Bronchial epithelial cell (primary cell): ENCODE measurements at regions not wholly inside any gene's neighbourhood (a gene's known extent, or its start where the extent isn't known, plus 50 kb on each side); places are given as distances from the start of the nearest gene placed in this dataset.

Source experiments
- DNase-seq: peaks from one replicate; pipeline ENCODE4 v3.0.0-alpha.2; 2010; ENCODE audit warnings: low read depth
- FAIRE-seq: peaks from 2 replicates; lab custom pipeline; 2011; peaks lifted over from hg19 to GRCh38; lab: Jason Lieb, UNC
- H3K27me3 ChIP-seq: 2 replicates; pipeline ENCODE4 v1.5.1; 2011; ENCODE audit warnings: low read length; ENCODE audit not compliant: control insufficient read depth, insufficient read depth
- H3K36me3 ChIP-seq: 2 replicates; pipeline ENCODE4 v1.5.1; 2011; ENCODE audit warnings: low read length; ENCODE audit not compliant: control insufficient read depth, insufficient read depth
- H3K4me3 ChIP-seq: 2 replicates; pipeline ENCODE4 v1.5.1; 2011; ENCODE audit warnings: mild to moderate bottlenecking, low read depth, low read length, control low read depth
- TF ChIP-seq, protein P1 (sequence below): IDR thresholded peaks from 2 replicates; pipeline ENCODE4 v1.5.1; 2011; ENCODE audit warnings: mild to moderate bottlenecking, moderate library complexity, low read length, control low read depth, inconsistent platforms; ENCODE audit not compliant: insufficient read depth, severe bottlenecking

DNA sequence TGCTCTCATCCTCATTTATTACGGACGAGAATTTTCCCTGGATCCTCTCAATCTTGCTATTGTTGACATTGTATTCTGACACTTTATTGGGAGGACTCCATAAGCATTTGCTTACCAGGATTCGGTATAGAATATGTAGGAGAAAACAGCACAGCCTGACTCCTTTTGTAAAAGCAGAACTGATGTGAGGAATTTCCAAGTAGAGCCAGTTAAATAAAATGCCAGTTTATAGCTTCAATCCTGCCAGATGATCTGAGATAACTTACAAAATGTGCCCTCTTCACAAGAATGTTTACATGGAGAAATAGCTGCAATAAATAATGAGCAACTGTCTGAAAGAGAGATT, 332.9 kb upstream of the PRICKLE1 start:
- Histone ChIP-seq H3K27me3 (no peaks in the 10 kb centered on the region), H3K36me3 (no peaks in the 10 kb centered on the region), H3K4me3 (no peak overlapping the region)
- DNase-seq (no peak), FAIRE-seq (no peak)
- TF ChIP-seq, protein P1, sequence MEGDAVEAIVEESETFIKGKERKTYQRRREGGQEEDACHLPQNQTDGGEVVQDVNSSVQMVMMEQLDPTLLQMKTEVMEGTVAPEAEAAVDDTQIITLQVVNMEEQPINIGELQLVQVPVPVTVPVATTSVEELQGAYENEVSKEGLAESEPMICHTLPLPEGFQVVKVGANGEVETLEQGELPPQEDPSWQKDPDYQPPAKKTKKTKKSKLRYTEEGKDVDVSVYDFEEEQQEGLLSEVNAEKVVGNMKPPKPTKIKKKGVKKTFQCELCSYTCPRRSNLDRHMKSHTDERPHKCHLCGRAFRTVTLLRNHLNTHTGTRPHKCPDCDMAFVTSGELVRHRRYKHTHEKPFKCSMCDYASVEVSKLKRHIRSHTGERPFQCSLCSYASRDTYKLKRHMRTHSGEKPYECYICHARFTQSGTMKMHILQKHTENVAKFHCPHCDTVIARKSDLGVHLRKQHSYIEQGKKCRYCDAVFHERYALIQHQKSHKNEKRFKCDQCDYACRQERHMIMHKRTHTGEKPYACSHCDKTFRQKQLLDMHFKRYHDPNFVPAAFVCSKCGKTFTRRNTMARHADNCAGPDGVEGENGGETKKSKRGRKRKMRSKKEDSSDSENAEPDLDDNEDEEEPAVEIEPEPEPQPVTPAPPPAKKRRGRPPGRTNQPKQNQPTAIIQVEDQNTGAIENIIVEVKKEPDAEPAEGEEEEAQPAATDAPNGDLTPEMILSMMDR, result no peak

DNA sequence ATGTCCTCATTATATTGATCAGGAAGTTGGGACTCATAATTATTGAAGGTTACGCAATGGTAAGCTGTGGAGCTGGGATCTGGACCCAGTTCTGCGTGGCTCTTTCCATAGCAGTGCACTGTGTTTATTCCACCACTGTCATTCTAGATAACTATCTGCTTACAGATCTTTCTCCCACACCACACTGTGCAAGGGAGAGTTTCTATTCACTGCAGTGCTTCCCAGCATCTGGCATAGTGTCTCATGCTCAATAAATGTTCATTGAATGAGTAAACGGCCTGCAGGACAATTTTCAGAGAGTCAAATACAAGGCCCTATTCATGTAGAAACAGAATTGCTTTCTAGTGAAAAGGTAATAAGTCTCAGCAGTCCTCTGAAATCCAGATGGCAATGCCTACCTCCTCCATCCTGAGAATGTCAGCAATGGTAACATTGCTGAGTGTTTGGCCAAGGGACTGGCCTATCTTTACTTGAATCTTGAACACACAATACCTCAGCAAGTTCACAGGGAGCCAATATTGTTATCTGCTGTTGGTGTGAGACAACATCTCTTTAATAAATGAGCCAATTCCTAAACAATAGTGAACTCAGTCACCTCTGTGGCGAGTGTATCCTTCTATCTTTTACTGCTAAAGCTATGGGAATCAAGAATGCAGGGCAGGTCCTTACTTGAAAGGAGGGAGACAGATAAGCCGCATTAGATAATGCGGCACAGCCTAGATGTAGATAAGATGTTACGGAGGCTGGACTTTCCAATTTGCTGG, 332.4 kb upstream of the PRICKLE1 start:
- no peaks in the 10 kb centered on the region for H3K36me3 ChIP-seq
- TF ChIP-seq, protein P1, result no peak
- H3K27me3 ChIP-seq, result no peaks in the 10 kb centered on the region
- DNase-seq, result peak; percentile 58
- H3K4me3 ChIP-seq, result no peak overlapping the region
- FAIRE-seq, result no peak

DNA sequence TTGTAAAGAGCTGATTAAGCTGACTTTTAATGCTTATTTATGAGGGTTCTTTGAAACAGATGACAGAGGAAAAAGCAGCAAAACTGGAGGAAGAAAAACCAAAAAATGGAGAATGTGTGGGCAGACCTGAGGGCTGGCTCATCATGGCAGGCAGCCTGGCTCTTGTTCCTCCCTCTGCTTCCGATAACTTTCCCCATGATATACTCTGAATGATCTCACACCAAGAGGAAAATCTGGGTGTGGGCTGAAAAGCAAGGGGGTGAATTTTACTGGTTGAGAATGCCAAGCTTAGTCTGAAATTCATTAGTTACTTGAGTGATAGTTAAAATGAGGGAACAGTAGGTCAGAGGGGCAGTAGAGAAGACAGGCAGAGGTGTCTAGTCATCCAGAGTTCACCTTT, 330.1 kb upstream of the PRICKLE1 start:
- H3K4me3 ChIP-seq, result no peak overlapping the region
- H3K27me3 ChIP-seq, result no peaks in the 10 kb centered on the region
- DNase-seq (no peak), FAIRE-seq (no peak)
- TF ChIP-seq, protein P1, result no peak
- no peaks in the 10 kb centered on the region for H3K36me3 ChIP-seq

DNA sequence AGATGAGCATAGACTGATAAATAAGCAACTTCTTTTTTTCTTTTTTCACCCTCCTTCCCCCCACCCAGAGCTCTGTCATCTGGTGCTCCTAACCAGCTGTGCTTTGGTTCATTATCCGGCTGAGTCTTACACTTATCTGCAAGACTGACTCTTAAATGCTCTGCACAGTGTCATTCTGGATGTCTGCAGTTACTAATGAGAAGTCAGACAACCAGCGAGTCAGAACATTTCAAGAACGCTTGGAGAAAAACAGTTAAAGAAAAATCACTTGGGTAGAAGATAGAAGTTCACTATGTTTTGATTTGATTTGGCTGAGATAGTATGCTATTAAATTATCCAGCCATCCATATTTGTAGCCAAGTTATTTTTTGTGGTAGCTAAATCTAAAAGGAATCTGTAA, 328.9 kb upstream of the PRICKLE1 start:
- H3K36me3 ChIP-seq, result no peaks in the 10 kb centered on the region
- TF ChIP-seq, protein P1, result no peak
- H3K4me3 ChIP-seq, result no peak overlapping the region
- DNase-seq (no peak), FAIRE-seq (no peak)
- H3K27me3 ChIP-seq, result no peaks in the 10 kb centered on the region

DNA sequence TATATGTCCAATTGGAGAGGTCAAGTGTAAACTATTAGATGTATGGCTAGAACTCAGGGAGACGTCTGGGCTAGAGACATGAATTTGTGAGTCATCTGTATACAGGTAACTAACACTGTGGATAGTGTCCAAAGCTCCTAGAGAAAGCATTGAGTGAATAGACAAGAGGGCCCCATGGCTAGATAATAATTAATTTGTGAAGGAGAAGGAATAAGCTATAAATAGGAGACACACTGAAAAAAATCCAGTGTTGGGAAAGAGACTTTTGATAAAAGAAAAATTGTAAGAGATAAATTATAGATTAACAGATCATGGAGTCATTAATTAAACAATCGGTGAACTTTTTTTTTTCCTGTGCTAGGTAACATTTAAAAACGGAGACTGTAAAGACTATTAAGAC, 326.6 kb upstream of the PRICKLE1 start:
- Histone ChIP-seq H3K4me3 (no peak overlapping the region), H3K36me3 (no peaks in the 10 kb centered on the region), H3K27me3 (no peaks in the 10 kb centered on the region)
- TF ChIP-seq, protein P1, result no peak
- DNase-seq (peak; percentile 32), FAIRE-seq (no peak)

DNA sequence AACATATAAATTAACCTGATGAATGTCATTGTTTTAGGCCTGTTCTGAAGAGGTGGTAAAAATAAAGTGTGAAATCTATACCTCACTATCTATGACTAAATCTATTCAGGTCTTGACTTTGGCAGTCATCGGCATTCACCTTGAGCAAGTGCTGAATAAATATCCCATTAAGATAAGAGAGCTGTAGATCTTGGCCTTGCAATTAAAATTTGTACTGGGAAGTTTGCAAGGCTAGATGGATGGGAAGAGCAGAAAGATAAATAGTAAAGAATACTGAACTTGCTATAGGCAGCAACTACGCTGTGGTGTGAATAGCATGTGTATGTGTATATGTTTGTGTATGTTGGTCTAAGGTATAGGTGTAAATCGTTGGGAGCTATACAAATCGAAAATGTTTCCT, 325.9 kb upstream of the PRICKLE1 start:
- FAIRE-seq, result no peak
- Histone ChIP-seq H3K27me3 (no peaks in the 10 kb centered on the region), H3K36me3 (no peaks in the 10 kb centered on the region), H3K4me3 (no peak overlapping the region)
- DNase-seq, result no peak
- TF ChIP-seq, protein P1, result no peak
